ENCODE measurements at regions not wholly inside any gene's neighbourhood (a gene's known extent, or its start where the extent isn't known, plus 50 kb on each side); places are given as distances from the start of the nearest gene placed in this dataset.
"Not testable (repeated sequence)": the region's sequence is repeated elsewhere in the genome, so short reads cannot be mapped to it uniquely, and the experiment has no call there.

DNA sequence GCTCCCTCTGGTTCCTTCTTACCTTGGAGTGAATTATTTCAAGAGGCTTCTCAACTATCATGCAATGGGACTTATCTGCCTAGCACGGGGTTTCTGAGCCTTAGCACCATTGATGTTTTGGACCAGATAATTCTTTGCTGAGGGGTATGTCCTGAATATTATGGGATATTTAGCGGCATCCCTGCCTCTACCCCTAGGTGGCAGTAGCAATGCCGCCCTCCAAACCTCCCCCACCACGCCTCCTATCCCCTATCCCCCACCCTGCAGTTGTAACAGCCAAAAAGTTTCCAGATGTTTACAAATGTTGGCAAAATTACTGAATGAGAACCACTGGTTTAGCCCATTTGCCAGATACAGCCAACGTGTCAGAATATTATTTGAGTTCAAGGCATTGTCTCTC is 125.5 kb downstream of the POSTN start:
- DNase-seq = no peak

DNA sequence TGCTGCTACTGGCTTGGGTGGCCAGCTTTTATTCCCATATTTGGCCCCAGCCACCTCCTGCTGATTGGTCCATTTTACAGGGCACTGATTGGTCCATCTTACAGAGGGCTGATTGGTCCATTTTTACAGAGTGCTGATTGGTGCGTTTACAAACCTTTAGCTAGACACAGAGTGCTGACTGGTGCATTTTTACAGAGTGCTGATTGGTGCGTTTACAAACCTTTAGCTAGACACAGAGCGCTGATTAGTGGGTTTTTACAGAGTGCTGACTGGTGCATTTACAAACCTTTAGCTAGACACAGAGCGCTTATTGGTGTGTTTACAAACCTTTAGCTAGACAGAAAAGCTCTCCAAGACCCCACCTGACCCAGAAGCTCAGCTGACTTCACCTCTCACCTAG is 126.3 kb downstream of the POSTN start:
- DNase-seq = not testable (repeated sequence)

DNA sequence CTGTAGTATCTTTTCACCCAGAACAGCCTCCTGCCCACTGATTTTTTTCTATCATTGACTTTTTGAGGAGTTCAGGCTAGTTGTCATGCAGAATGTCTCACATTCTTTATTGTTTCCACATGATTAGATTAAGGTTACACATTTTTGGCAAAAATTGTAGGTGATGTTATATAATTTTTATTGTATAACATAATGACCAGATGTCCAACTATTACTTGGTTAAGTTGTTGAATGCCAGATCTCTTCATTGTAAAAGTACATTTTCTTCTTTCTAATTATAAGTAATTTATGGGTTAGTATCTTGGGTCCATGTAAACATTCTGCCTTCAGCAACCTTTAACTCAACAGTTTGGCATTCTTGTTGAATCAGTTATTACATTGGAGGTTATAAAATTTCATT is 138.4 kb downstream of the POSTN start:
- DNase-seq = no peak

DNA sequence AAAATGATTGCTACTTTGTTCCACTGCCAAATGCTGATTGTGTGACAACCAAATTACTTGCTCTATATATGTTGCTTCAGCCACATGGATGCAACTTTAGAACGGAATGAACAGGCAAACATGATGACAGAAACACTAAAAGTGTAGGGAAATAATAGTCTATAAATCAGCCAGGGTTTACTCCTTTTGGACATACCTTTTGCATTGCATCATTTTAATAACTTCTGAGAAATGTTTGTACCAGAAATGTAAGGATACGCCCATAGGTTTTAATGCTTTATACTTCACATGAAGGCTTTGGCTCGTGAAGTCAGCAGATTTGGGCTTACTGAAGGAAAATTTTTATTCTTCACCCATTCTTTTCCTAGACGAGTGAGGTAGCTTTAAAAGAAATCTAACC is 141.0 kb downstream of the POSTN start:
- DNase-seq = no peak

DNA sequence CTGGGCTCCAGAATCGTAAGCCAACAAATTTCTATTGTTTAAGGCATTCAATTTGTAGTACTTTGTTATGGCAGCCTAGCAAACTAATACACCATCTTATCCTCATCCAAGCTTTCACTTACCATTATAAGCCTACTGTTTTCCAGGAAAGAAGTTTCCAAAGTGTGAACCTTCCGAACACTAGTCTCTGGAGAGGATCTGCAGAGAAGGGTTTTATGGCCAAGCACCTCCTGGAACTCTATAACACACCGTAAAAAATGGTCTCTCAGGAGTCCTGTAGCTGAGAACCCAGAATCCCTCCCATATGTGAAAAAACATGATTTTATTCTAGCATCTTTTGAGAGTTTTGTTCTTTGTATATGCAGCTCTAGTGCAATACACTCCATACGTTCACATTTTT is 142.1 kb downstream of the POSTN start:
- DNase-seq = no peak

- no peak for DNase-seq
These were observed 142.5 kb downstream of the POSTN start for GRCh38 chr13:37456041-37456440.

GRCh38 chr13:37453246-37453645 is 145.3 kb downstream of the POSTN start:
- DNase-seq = no peak

- no peak for DNase-seq
These were observed 148.3 kb downstream of the POSTN start for GRCh38 chr13:37450276-37450675.

GRCh38 chr13:37448153-37448552 is 150.4 kb downstream of the POSTN start:
- no peak for DNase-seq

GRCh38 chr13:37446503-37446902 is 152.1 kb downstream of the POSTN start:
- no peak for DNase-seq

DNA sequence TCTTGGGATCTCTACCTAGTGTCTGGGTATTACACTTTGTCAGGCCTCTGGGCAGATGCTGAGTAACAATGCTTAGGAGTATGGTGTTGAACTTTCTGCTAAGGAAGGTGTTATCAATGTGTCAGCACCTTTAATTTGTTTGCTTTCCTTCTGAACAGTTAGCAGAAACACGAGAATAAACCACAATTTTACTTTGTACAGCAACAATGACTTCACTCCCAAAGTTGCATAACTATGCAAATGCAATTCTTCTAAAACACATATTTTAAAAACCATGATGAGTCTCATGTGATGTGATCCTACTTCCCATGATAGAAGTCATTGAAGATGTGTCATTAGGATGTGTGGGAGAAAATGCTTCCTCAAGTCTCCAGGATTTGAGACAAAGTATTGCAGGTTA is 155.0 kb downstream of the POSTN start:
- DNase-seq = no peak

DNA sequence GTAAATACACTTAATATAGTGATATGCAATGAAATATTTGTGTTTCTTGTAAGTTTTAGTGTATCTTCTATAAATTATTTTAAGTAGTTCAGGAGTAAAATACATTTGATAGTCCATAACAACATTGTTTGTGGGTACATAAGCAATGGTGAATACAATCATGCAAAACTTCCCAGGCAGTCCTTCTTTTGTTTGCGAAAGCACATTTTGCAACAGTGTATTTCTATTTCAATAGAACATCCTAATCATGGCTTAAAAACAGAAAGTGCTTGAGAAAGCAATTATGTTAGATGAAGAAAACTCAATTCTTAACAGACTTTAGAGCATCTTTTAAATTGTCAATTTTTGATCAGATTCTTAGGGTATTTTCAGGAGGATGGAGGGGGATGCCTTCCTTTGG is 155.6 kb downstream of the POSTN start:
- no peak for DNase-seq

DNA sequence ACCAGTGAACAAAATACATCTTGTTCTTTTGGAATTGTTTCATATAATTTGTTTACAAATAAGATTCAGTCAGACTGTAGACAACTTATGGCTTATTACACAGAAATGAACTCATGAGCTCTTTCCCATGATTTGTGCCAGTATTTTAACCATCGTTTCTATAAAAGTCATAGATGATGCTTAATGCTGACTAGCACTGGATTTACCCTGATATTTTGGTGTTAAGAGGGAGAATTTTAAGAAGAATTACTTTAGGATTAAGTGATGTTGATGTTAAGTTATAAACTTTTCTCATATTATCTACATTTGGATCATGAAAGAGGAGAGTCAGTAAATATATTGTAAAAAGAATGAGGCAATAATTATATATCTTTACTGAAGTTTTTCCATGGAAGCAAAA is 162.7 kb downstream of the POSTN start:
- DNase-seq = no peak

DNA sequence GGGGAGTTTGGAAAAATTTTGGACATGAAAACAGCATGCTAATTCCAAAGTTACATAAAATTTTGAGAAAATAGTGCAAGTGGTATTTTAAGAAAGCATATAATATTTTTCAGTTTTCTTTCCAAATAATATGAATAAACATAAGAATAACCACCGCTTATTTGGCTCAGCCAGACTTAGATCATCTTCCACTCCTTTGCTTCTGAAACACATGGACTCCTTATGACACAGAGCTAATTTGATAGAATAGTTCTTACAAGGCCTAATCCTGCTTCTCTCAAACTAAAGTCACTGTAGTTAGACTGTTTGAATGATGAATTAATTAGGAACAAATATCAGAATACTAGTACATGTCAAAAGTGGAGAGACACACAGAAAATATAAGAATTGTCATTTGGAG is 165.5 kb downstream of the POSTN start:
- DNase-seq = no peak

DNA sequence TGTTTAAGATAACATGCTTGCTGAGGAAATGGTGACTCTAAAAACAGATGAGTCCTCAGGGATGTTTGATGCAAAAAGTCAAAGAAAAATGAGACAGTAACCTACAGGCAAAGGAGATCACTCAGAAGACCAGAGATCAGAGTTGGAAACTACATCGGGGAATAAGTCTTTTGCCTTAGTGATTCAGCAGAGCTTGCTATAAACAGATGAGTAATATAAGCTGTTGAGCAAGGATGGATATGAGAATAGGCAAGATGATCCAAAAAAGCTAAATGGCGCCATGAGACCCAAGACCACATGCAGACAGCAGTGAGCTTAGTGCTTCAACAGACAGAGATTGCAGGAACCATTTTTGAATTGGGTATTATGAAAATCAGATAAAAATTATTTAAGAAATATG is 168.6 kb downstream of the POSTN start:
- DNase-seq = no peak

- no peak for DNase-seq
These were observed 170.6 kb downstream of the POSTN start for GRCh38 chr13:37427843-37428494.

DNA sequence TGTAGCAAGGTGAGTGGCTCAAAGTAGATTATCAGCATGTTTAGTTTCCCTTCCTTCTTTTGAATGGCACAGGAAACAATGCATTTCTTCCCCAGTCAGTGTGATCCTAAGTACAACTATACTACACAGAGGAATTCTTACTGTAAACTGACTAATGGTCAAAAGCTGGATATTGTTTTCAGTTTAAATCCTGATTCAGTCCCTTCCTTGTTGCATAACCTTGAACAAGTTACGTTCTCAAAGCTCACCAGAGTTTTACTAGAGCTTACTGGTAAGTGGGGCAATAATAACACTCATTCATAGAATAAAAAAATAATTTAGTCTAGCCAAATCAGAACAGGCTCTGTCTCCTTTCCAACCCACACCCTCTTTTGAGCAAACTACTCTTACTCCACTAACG is 180.1 kb downstream of the POSTN start:
- no peak for DNase-seq

DNA sequence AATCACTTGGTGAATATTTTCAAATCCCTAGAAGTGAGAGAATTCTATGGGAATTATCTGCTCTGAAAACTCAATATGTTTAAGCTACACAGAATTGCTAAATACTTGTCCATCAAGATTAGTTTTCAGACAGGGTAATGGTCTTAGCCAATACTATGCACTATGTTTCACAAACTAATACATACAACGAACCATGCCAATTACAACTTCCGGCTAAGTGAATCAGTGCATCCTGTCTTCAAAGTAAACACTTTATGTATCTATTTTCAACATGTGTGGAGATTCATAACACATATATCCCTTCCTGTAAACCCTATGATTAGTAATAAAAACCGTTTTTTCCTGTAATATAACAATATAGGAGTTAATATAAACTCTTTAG is 181.5 kb downstream of the POSTN start:
- no peak for DNase-seq

- DNase-seq = peak in 1 of 3 experiments; percentile 63
These were observed 182.1 kb downstream of the POSTN start for GRCh38 chr13:37416291-37417059.

- no peak for DNase-seq
These were observed 185.4 kb downstream of the POSTN start for GRCh38 chr13:37413161-37413560.

DNA sequence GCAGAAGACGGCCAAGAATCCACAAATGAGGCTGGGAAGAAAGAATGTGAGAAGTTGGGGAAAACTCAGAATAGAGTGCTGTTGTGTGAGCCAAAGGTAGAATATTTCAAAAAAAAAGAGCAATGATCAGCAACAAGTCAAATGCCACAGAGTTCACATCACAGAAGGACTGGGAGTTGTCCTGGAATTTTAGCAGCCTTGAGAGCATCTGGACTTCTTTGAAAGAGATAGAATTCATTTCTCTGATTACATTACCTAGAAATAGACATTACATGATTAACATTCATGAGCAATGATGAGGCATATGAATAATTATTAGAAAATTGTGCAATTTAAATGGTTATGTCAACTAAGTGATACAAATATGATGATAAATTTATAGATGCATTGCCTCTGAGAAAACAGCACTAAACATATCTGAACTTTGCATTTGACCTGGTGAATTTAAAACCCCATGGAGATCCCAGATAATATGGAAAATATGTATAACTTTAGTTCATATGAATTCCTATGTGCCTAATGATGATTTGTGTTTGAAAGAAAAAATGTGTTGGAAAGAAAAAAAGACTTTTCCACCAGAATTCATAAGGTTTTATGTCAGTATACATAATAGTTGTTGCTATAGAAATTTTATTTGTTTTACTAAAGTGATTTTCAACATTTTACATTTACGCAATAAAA is 186.2 kb downstream of the POSTN start:
- no peak for DNase-seq

- DNase-seq = no peak
These were observed 188.3 kb downstream of the POSTN start for GRCh38 chr13:37410316-37410715.

DNA sequence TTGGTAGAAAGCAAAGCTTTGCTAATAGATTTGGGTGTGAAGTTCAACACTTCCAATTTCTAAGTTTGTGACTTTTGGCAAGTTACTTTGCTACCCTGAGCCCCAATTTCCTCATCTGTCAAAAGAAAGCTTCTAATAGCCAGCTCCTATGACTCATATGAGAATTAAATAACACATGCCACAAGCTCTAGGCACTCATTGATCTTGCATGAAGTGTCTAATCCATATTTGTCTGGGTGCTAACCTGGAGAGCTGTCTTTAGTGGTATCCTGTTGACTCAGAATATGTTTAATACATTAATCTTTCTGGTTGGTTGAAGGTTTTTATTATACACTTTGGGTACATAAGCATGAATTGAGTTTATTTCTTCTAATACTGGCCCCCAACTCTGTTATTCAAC is 188.8 kb downstream of the POSTN start:
- DNase-seq = no peak

GRCh38 chr13:37407156-37407555 is 191.4 kb downstream of the POSTN start:
- DNase-seq = no peak

Data from NCI-H1417 (cell line).